ENCODE measurements at regions not wholly inside any gene's neighbourhood (a gene's known extent, or its start where the extent isn't known, plus 50 kb on each side); places are given as distances from the start of the nearest gene placed in this dataset.

DNA sequence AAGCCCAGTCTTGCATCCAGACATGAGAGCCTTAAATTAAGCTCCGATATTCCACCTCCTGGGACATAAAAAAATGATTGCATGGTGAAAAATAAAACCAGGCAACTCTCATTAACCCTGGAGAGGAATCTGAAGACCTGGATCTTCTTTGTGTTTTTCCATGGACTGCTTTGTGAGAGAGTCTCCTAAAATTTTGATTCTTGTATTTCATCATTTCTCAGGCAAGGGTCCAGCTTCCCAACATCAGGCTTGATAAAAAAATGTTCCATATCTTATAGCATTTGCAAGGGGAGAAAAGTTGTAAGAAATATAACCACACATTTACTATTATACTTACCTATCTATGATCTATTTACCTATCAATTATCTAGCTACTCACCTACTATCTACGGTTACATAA lies 327.5 kb upstream of the SPHKAP start:
- no peak for TF ChIP-seq CTCF (IDR thresholded peaks at IDR 0.05)
- no peak for TF ChIP-seq EP300 (IDR thresholded peaks at IDR 0.05)
- no peak for TF ChIP-seq POLR2AphosphoS5 (IDR thresholded peaks at IDR 0.05)
- no peak for TF ChIP-seq POLR2A (IDR thresholded peaks at IDR 0.05; ENCODE audit: low read depth)
- no peaks in the 10 kb centered on the region for H3K27me3 ChIP-seq

GRCh38 chr2:228507870-228508269 lies 326.4 kb upstream of the SPHKAP start:
- Histone ChIP-seq H3K36me3 (no peaks in the 10 kb centered on the region), H3K4me1 (peaks cover 0 to 6% (median 0%) of the 10 kb centered on the region in 4 donors), H3K27ac (replicated peaks in 1 of 4) (no peak overlapping the region), H3K27me3 (no peaks in the 10 kb centered on the region), H3K4me3 (no peak overlapping the region), H3K9me3 (no peaks in the 10 kb centered on the region)
- WGBS, result 34% methylated on average over 3 of the region's 3 CpGs
- intact Hi-C loops (cut with DNase I), result no loop called here
- DNase-seq (ENCODE audit: extremely low spot score), result no peak
- TF ChIP-seq POLR2A (IDR thresholded peaks at IDR 0.05; ENCODE audit: low read depth) (no peak), EP300 (IDR thresholded peaks at IDR 0.05) (no peak), POLR2AphosphoS5 (IDR thresholded peaks at IDR 0.05) (no peak), CTCF (IDR thresholded peaks at IDR 0.05) (no peak)

More for the DNA sequence above, 327.5 kb upstream of the SPHKAP start:
- Histone ChIP-seq H3K4me1 (peaks cover 0 to 6% (median 0%) of the 10 kb centered on the region in 4 donors), H3K4me3 (no peak overlapping the region), H3K9me3 (no peaks in the 10 kb centered on the region), H3K36me3 (no peaks in the 10 kb centered on the region), H3K27ac (replicated peaks in 1 of 4) (no peak overlapping the region)
- no peak for DNase-seq (ENCODE audit: extremely low spot score)
- 67% methylated on average over 2 of the region's 2 CpGs for WGBS
- intact Hi-C loops (cut with DNase I), result no loop called here

DNA sequence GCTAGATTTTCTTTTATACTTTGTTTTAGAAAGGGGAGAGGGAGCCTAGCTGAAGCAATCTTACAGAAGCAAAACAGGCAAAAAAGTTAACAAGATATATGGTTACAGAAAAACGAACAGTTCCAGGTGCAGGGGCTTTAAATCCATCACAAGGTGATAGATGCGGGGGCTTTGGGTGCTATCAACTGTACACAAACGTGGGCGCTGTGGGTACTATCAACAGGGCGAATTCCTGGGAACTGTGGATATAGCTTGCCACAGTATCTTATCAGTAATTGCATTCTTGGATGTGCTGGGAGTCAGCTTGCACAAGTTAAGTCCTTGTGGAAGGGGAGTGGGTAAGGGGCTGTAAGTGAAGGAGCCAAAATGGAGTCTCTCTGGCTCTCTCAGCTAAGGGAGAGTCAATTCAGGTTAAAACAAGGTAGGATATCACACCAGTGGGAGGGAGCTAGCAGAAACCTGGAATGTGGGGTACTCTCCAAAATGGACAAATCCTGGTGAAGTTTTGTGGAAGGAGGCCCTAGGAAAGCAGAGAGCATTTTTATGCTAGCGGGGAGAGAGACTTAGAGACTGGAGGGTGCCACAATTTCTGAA lies 325.8 kb upstream of the SPHKAP start:
- Histone ChIP-seq H3K36me3 (no peaks in the 10 kb centered on the region), H3K4me1 (peaks cover 0 to 6% (median 0%) of the 10 kb centered on the region in 4 donors), H3K4me3 (no peak overlapping the region), H3K27ac (replicated peaks in 1 of 4) (no peak overlapping the region), H3K9me3 (no peaks in the 10 kb centered on the region), H3K27me3 (no peaks in the 10 kb centered on the region)
- no peak for TF ChIP-seq EP300 (IDR thresholded peaks at IDR 0.05)
- no peak for TF ChIP-seq POLR2A (IDR thresholded peaks at IDR 0.05; ENCODE audit: low read depth)
- no peak for TF ChIP-seq POLR2AphosphoS5 (IDR thresholded peaks at IDR 0.05)
- TF ChIP-seq CTCF (IDR thresholded peaks at IDR 0.05), result no peak
- intact Hi-C loops (cut with DNase I), result no loop called here
- WGBS, result 49% methylated on average over 6 of the region's 6 CpGs
- no peak for DNase-seq (ENCODE audit: extremely low spot score)

DNA sequence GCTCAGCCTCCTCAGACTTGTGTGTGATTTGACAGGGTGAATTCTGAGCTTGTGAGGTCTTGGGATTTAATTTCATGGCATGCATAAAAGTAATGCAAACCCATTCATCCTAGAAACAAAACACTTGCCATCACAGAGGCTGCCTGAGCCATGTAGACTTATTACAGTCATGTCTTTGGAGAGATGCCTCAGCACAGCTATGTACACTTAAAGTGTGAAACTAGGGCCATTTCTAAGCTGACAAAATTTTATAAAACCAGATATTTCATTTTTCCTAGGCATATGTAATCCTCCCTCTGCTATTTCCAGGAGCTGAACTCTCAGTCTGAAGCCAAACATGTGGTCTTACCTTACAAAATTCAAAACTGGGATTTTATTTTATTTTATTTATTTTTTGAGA lies 322.2 kb upstream of the SPHKAP start:
- Histone ChIP-seq H3K27me3 (no peaks in the 10 kb centered on the region), H3K27ac (replicated peaks in 1 of 4) (no peak overlapping the region), H3K4me3 (no peak overlapping the region), H3K4me1 (peaks cover 0 to 6% (median 0%) of the 10 kb centered on the region in 4 donors), H3K36me3 (no peaks in the 10 kb centered on the region), H3K9me3 (no peaks in the 10 kb centered on the region)
- TF ChIP-seq POLR2A (IDR thresholded peaks at IDR 0.05; ENCODE audit: low read depth) (no peak), CTCF (IDR thresholded peaks at IDR 0.05) (no peak), EP300 (IDR thresholded peaks at IDR 0.05) (no peak), POLR2AphosphoS5 (IDR thresholded peaks at IDR 0.05) (no peak)
- intact Hi-C loops (cut with DNase I), result no loop called here
- DNase-seq (ENCODE audit: extremely low spot score), result no peak

DNA sequence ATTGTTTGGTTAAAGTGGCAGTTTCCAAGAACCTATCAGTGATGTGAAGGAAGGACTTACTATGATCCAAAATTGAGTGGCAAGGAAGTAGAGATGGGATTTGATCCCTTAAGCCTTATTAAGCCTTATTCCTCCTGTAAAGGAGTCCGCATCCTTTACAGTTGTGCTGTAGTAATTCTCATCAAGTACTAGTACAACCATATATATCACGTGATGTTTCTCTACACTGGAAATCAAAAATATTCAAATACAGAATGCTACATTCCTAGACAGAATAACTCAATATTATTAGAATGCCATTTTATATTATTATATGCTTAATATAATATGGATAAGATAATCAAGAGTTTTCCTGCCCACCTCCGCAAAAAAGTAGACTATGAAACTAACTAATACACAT lies 312.4 kb upstream of the SPHKAP start:
- intact Hi-C loops (cut with DNase I), result no loop called here
- Histone ChIP-seq H3K27ac (replicated peaks in 1 of 4) (no peak overlapping the region), H3K36me3 (no peaks in the 10 kb centered on the region), H3K9me3 (no peaks in the 10 kb centered on the region), H3K4me3 (no peak overlapping the region), H3K27me3 (no peaks in the 10 kb centered on the region), H3K4me1 (no peaks in the 10 kb centered on the region)
- DNase-seq (ENCODE audit: extremely low spot score), result no peak
- 93% methylated on average over 3 of the region's 3 CpGs for WGBS
- TF ChIP-seq POLR2AphosphoS5 (IDR thresholded peaks at IDR 0.05) (no peak), CTCF (IDR thresholded peaks at IDR 0.05) (no peak), POLR2A (IDR thresholded peaks at IDR 0.05; ENCODE audit: low read depth) (no peak)
